ENCODE measurements at regions not wholly inside any gene's neighbourhood (a gene's known extent, or its start where the extent isn't known, plus 50 kb on each side); places are given as distances from the start of the nearest gene placed in this dataset.
"Not testable (repeated sequence)": the region's sequence is repeated elsewhere in the genome, so short reads cannot be mapped to it uniquely, and the experiment has no call there.

DNA sequence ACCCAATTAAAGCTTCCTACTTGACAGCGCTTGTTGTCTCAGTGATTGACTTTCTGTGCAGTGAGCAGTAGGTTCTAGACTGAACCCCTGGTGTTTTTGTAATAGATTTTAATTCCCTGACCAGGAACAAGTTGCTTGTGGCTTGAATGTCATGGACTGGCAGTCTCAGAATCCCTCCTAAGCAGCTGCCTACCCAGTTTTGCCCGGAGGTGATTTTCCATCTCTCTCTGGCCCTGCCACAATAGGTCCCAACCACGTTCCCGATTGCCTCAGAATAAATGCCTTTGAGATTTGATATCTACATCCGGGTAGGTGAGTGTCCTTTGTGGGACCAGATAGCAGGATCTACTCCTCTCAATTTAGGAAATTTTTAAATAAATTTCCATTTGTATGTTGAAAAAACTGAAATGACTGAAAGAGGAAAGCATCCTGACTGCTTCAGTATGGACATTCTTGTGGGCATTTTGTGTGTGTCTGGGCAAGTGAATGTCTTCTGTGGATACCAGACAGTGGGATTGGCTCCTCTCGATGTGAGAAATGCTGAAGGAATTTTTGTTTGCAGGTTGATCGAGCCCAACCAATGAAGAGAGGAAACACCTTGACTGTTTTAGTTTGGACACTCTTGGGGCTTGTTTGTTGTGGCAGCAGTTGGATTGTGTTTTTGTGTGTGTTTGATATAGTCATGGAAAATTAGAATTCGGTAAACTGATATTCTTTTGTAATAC lies 1607.4 kb downstream of the C4orf33 start:
- DNase-seq, result no peak

- DNase-seq, result no peak
These were observed 1609.1 kb downstream of the C4orf33 start for GRCh38 chr4:130705023-130705422.

DNA sequence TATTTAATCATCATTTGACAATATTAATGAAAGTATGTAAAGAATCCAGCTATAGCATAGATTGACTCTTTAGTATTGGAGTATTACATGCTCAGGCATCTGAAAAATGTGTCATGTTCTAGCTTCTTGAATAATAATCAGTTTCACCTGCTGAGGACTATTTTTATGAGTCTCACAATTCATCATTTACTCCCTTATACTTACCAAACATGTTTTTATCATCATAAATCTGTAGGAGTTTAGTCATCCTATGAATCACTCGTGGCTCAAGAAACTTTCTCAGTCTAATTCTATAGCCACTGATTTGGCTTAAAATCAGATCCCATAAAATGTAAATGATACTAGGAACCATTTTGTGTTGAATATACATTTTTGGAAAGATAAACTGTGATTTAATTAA lies 1616.1 kb downstream of the C4orf33 start:
- DNase-seq, result no peak

DNA sequence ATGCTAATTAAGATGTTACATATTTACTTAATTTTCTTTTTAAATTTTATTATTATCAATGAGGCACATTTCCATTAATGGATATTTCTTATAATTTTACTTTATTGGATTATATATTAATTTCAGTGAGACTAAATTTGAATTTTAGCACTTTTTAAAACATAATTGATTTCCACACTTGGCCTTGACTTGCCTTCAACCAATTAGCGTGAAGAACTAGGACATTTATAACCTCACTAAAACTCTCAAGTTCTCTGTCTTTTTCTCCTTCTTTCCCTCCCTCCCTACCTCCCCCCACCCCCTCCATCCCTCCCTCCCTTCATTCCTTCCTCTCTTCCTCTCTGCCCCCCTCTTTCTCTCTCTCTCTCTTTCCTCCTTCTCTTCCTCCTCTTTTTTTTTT lies 1618.1 kb downstream of the C4orf33 start:
- DNase-seq, result no peak

- DNase-seq, result no peak
These were observed 1626.4 kb downstream of the C4orf33 start for GRCh38 chr4:130722361-130722760.

- DNase-seq, result no peak
These were observed 1640.7 kb downstream of the C4orf33 start for GRCh38 chr4:130736436-130737185.

DNA sequence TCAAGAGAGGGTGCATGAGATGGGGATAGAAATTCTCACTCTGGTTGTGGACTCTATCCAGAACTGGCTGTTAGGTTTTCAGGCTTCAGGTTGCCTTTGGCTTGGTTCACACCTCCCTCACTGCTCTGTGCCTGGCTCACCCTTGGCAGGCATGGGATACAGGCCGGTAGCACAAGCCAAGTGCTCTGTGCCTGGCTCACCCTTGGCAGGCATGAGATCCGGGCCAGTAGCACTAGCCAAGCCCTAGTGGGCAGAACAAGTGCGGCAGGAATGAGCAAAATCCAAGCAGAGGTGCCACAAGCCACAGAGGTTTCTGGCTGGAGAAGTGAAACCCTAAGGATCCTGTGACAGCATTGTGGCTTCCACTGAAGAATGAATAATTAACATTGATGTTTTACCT lies 1642.3 kb downstream of the C4orf33 start:
- no peak for DNase-seq

GRCh38 chr4:130747842-130748241 lies 1651.9 kb downstream of the C4orf33 start:
- DNase-seq, result no peak

DNA sequence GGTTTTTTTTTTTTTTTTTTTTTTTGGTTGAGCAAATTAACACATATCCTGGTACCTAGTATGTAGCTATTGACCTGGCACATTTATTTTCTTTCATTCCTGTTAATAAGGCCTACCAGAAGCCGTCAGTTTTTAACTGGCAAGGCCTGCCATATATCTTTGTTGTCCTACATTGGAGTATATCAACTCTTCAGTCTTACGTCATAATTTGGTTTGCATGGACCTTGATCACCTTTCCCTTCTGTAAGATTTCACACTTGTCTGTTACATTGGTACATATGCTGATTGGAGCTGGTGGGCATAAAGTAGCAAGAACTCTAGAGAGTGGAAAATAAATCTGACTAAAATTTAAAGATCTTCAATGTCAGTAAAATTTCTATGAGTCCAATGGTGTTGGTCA lies 1658.0 kb downstream of the C4orf33 start:
- DNase-seq, result no peak

DNA sequence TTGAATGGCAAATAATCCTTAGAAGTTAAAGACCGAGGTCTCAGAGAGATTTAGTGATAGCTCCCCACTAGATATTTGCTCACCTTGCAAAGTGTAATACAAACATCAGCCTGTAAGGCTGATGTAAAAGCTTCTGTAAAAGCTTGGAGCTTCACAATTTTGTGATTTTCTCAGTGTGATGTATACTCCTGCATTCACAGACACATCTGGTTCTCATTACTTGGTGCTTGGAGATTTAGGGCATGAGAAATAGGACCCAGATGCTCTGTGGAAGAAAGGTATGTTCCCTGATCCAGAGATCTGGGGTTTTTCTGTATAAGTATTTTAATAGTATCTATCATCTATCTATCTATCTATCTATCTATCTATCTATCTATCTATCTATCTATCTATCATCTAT lies 1664.3 kb downstream of the C4orf33 start:
- DNase-seq, result no peak

- DNase-seq, result not testable (repeated sequence)
These were observed 1671.4 kb downstream of the C4orf33 start for GRCh38 chr4:130767384-130767783.

GRCh38 chr4:130772966-130773365 lies 1677.0 kb downstream of the C4orf33 start:
- not testable (repeated sequence) for DNase-seq

- no peak for DNase-seq
These were observed 1712.5 kb downstream of the C4orf33 start for GRCh38 chr4:130808492-130808891.

- DNase-seq, result no peak
These were observed 1716.3 kb downstream of the C4orf33 start for GRCh38 chr4:130812117-130812765.

GRCh38 chr4:130814896-130815295 lies 1718.9 kb downstream of the C4orf33 start:
- DNase-seq, result no peak

- no peak for DNase-seq
These were observed 1724.5 kb downstream of the C4orf33 start for GRCh38 chr4:130820448-130820847.

- DNase-seq, result no peak
These were observed 1729.3 kb downstream of the C4orf33 start for GRCh38 chr4:130825284-130825683.

DNA sequence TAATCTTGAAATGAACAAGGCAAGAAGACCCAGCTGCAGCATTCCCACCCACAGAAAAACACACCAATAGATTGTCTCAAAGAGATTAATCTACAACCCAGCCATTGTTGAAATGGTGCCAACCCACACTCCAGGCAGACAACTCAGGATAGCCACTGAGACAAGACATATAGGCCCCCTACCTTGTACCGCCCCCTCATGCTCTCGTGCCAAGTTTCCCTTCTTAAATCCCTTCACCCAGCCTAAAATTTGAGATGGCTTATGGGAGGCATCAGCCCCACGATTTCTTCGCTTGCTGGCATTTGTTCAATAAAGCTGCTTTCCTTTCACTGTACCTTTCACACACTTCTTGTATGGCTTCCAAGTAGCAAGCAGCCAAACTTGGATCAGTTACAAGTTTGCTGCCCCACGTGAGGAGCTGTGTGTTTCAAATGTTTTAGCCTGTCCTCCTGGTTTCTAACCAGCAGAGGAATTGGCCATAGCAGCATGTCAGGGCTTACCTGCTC lies 1754.1 kb downstream of the C4orf33 start:
- DNase-seq, result no peak

- no peak for DNase-seq
These were observed 1755.2 kb downstream of the C4orf33 start for GRCh38 chr4:130851107-130851506.

- no peak for DNase-seq
These were observed 1756.0 kb downstream of the C4orf33 start for GRCh38 chr4:130851932-130852331.

DNA sequence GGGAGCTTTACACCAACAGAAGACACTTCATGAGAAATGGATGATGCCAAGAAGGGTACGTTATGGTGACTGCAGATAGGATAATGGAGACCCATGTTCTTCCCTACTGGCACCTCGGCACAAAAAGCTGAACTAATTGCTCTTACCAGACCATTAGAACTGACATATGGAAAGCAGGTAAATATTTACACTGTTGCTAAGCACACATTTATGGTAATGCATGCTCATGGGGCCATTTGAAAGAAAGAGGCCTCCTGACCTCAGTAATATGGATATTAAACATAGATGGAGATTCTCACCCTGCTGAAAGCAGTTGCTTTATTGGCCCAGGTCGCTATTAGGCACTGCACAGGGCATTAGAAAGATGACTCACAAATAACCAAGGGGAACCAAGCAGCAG lies 1759.6 kb downstream of the C4orf33 start:
- DNase-seq, result no peak

GRCh38 chr4:130859991-130860390 lies 1764.0 kb downstream of the C4orf33 start:
- DNase-seq, result no peak

DNA sequence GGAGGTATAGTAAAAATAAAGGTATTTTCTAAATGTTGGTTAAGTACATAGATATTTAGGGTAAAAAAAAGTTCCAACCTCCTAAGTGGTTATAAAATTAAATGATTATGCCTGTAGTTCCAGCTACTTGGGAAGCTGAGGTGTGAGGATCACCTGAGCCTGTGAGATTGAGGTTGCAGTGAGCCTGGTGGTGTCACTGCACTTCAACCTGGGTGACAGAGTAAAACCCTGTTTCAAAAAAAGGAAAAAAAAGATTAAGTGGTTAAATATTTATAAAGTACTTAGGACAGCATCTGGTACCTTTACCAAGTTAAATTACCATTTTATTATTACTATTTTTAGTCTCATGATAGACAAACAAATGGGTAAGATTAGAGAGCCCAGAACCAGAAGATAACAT lies 1801.0 kb downstream of the C4orf33 start:
- DNase-seq, result no peak

DNA sequence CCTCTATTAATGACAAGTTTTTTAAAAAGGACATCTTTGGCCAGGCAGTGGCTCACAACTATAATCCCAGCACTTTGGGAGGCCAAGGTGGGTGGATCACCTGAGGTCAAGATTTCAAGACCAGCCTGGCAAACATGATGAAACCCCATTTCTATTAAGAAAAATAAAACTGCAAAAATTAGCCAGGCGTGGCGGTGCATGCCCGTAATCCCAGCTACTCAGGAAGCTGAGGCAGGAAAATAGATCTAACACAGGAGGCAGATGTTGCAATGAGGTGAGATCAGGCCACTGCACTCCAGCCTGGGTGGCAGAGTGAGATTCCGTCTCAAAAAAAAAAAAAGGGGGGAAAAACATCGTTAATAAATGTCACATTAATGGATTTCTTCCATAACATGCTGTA lies 1805.4 kb downstream of the C4orf33 start:
- no peak for DNase-seq

All from NCI-H226 (cell line).